ENCODE measurements at regions not wholly inside any gene's neighbourhood (a gene's known extent, or its start where the extent isn't known, plus 50 kb on each side); places are given as distances from the start of the nearest gene placed in this dataset.

GRCh38 chr7:12957487-12957886, 270.1 kb downstream of the ARL4A start:
- H3K4me2 ChIP-seq (ENCODE audit: control insufficient read depth, insufficient read depth) = no peak overlapping the region
- FAIRE-seq = no peak
- SMC1A ChIA-PET (ENCODE audit: uncharacterized antibody, unreplicated experiment) = no interaction called here

GRCh38 chr7:12961910-12962480, 274.6 kb downstream of the ARL4A start:
- no peaks in the 10 kb centered on the region; a peak in 1 of 4 replicates for H3K27me3 ChIP-seq (replicated peaks in 1 of 2; ENCODE audit: control insufficient read depth in 2 of 2, insufficient read depth in 2 of 2, low read length in 1 of 2)
- H3K36me3 ChIP-seq (ENCODE audit: control insufficient read depth in 2 of 2, insufficient read depth in 2 of 2, low read length in 1 of 2) = no peaks in the 10 kb centered on the region
- H3K4me3 ChIP-seq = no peak overlapping the region
- no peak for TF ChIP-seq TCF3 (IDR thresholded peaks at IDR 0.05; ENCODE audit: borderline replicate concordance, insufficient read depth, low read depth, low read length)
- intact Hi-C loops (cut with micrococcal nuclease; ENCODE audit: unreplicated experiment) (no loop called here), in situ Hi-C loops (cut with MboI) (no loop called here)
- H2AFZ ChIP-seq (ENCODE audit: control insufficient read depth, low read depth, low read length) = no peak overlapping the region
- no peak overlapping the region for H3K9ac ChIP-seq (ENCODE audit: control insufficient read depth, insufficient read depth, low read length)
- H3K27ac ChIP-seq (ENCODE audit: control insufficient read depth, insufficient read depth) = no peak overlapping the region
- H3K4me1 ChIP-seq (ENCODE audit: control insufficient read depth, insufficient read depth, low read length) = no peaks in the 10 kb centered on the region
- no peaks in the 10 kb centered on the region for H3K79me2 ChIP-seq (ENCODE audit: control insufficient read depth, insufficient read depth, low read length)
- H3K9me3 ChIP-seq (replicated peaks; ENCODE audit: control insufficient read depth, insufficient read depth, low read length) = no peaks in the 10 kb centered on the region
- ChIA-PET POLR2A (no interaction called here), RAD21 (ENCODE audit: unreplicated experiment) (no interaction called here), CTCF (interaction anchor here (1.0 kb wide), 1 partner anchor 27 kb away, joined by 3 read pairs; no protein-coding TSS in a partner anchor), SMC1A (ENCODE audit: uncharacterized antibody, unreplicated experiment) (no interaction called here)
- ATAC-seq (no peak), DNase-seq (ENCODE audit: low read depth, low spot score) (no peak), FAIRE-seq (no peak)
- H4K20me1 ChIP-seq (ENCODE audit: control insufficient read depth, insufficient read depth) = no peaks in the 10 kb centered on the region
- no TSS peak for BruUV-seq (replicated peaks)
- H3K4me2 ChIP-seq (ENCODE audit: control insufficient read depth, insufficient read depth) = no peak overlapping the region
- WGBS (ENCODE audit: insufficient coverage, insufficient replicate concordance, low lambda C conversion rate, missing lambda C conversion rate) = 30% methylated on average over 4 of the region's 4 CpGs

More at GRCh38 chr7:12957487-12957886, 270.1 kb downstream of the ARL4A start:
- in situ Hi-C loops (cut with MboI) = no loop called here
- ChIA-PET CTCF (no interaction called here), POLR2A (no interaction called here), RAD21 (ENCODE audit: unreplicated experiment) (no interaction called here)
- ATAC-seq (no peak), DNase-seq (ENCODE audit: low read depth, low spot score) (no peak)
- no peaks in the 10 kb centered on the region for H3K79me2 ChIP-seq (ENCODE audit: control insufficient read depth, insufficient read depth, low read length)
- H2AFZ ChIP-seq (ENCODE audit: control insufficient read depth, low read depth, low read length) = no peak overlapping the region
- intact Hi-C loops (cut with micrococcal nuclease; ENCODE audit: unreplicated experiment) = no loop called here
- no peaks in the 10 kb centered on the region for H3K36me3 ChIP-seq (ENCODE audit: control insufficient read depth in 2 of 2, insufficient read depth in 2 of 2, low read length in 1 of 2)
- H3K9ac ChIP-seq (ENCODE audit: control insufficient read depth, insufficient read depth, low read length) = no peak overlapping the region
- WGBS (ENCODE audit: insufficient coverage, insufficient replicate concordance, low lambda C conversion rate, missing lambda C conversion rate) = 31% methylated on average over 5 of the region's 5 CpGs
- H3K27ac ChIP-seq (ENCODE audit: control insufficient read depth, insufficient read depth) = no peak overlapping the region
- no TSS peak for BruUV-seq (replicated peaks)
- TF ChIP-seq NFYA (IDR thresholded peaks at IDR 0.05; ENCODE audit: borderline replicate concordance, low read depth, low read length) = no peak
- no peak for TF ChIP-seq E2F4 (IDR thresholded peaks at IDR 0.05; ENCODE audit: low read depth, low read length)
- no peak for TF ChIP-seq ZSCAN29 (IDR thresholded peaks at IDR 0.05)
- no peaks in the 10 kb centered on the region for H4K20me1 ChIP-seq (ENCODE audit: control insufficient read depth, insufficient read depth)
- H3K9me3 ChIP-seq (replicated peaks; ENCODE audit: control insufficient read depth, insufficient read depth, low read length) = no peaks in the 10 kb centered on the region
- no peaks in the 10 kb centered on the region for H3K4me1 ChIP-seq (ENCODE audit: control insufficient read depth, insufficient read depth, low read length)
- no peaks in the 10 kb centered on the region for H3K27me3 ChIP-seq (replicated peaks in 1 of 2; ENCODE audit: control insufficient read depth in 2 of 2, insufficient read depth in 2 of 2, low read length in 1 of 2)
- no peak overlapping the region for H3K4me3 ChIP-seq

Measured in GM12878 (cell line).